ENCODE measurements at regions not wholly inside any gene's neighbourhood (a gene's known extent, or its start where the extent isn't known, plus 50 kb on each side); places are given as distances from the start of the nearest gene placed in this dataset.
A peak's percentile ranks its signal among the peaks of the same experiment; 100 is the strongest.
"Not testable (repeated sequence)": the region's sequence is repeated elsewhere in the genome, so short reads cannot be mapped to it uniquely, and the experiment has no call there.

DNA sequence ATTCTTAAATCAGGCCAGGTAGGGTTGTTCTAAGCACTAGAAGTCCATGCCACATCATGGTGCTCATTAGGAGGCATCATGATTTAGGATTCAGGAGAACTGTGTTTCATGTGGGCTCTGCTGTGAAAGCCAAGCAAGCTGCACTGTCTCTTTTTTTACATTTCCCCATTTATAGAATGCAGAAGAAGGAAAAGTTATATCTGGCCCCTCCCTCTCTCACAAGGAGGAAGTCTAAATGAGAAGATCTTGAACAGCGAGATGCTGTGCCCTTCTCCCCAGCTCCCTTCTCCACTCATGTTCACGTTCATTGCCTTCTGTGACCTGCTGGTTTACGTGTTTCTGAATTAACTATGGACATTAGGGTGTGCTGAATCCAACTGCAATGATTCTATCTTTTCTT is 178.5 kb upstream of the RASGRP1 start:
- no peak for DNase-seq (ENCODE audit: low read depth in 2 of 2)

DNA sequence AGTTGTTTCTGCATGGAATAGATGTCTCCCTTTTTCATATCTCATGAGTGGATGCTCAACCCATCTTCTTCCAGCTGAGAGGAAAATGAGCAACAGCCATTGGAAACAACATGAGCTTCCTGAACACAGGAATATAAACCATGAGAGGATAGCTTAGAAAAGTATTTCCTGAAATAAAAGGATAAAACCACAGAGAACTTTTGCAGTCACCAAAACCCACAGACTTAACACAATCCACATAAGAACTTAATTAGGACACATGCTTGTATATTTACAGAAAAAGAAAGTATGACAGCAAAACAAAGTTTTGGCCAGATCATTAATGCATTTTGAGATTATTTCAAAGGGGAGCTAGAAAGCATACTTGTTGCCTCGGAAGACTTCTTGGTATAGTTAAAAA is 180.5 kb upstream of the RASGRP1 start:
- DNase-seq (ENCODE audit: low read depth in 2 of 2): peak; percentile 91 to 92

DNA sequence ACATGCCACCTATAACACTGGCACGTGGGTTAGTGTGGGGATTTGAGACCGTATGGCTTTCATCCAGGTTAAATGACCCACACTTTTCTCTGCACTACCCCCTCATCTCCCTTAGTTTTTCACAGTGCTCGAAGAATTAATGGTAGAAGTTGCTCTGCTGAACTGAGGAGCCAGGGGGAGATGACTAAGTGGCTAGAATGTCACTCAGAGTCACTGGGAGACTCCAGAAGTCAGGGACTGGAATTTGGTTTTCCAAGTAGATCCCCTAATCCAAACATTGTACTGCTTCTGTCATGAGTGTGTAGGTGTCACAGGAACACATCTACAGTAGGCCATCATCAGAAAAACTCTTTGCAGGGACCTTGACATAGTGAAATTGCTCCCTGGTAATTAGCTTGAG is 181.0 kb upstream of the RASGRP1 start:
- DNase-seq (ENCODE audit: low read depth in 2 of 2): no peak

DNA sequence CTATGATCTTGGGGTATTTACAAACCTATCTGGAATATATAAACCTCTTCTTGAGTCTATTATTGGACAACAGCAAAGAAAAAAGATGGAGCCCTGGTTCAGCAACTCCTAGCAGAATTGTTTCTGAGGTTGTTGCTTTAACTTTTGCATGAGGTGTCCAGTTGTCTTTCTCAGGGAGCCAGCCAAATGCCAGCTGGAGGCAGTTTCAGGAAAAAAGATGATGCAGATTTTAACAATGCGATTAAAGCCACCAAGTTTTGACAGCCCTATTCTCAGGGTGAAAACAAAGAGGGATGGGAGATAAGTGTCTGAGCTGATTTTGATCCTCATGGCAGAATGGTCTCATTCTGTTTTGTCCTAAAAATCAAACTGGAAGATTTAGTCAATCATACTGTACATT is 181.6 kb upstream of the RASGRP1 start:
- DNase-seq (ENCODE audit: low read depth in 2 of 2): no peak

DNA sequence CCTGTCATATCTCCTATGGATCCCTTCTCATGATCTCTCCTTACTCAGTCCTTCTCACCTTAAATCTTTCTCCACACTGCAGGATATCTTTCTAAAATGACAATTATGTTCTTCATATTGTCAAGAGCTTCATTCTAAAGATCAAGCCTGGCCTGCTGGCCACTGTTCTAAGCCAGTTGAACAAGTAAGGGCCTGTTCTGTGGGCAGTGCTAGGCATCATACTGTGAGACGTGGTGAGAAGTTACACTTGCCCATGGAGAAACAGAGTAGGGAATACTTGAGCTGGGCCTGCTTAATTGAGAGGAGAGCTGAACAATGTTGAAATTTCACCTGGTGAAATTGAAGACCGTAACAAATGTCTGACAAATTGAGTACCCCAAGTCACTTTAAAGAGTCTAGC is 184.1 kb upstream of the RASGRP1 start:
- DNase-seq (ENCODE audit: low read depth in 2 of 2): no peak

DNA sequence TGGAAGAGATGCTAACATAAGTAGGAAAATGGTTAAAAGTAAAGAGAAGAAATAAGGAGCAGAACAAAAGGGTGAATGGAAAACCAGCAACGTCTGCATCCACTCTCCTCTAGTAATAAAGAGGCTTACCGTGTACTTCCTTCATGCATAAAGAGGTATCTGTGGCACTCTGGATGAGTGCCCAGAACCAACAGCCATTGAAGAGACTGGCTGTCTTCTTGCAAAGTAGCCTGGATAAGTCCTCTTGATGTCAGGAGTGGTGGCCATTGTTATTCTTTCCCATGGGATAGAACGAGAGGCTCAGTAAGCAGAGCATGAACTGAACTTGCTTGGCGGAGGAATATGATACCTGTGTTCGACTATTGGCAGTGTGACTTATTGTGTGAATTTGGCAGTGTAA is 186.2 kb upstream of the RASGRP1 start:
- no peak for DNase-seq (ENCODE audit: low read depth in 2 of 2)

DNA sequence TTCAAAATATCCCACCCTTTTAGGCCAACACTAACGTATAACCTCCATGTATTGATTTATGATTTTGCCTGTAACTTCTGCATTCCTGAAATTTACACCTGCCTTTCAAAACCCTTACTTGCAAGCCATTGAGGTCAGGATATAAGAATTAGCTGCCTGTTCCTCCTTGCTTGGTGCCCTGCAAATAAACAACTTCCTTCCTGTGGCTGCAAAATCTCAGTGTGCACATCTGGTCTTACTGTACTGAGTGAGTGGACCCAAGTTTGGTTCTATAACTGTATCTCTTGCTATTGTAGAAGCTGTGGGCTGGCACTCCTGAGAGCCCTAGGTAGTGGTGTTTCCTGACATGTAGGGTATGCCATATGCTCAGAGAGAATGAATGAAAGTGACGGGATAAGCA is 191.1 kb upstream of the RASGRP1 start:
- no peak for DNase-seq (ENCODE audit: low read depth in 2 of 2)

DNA sequence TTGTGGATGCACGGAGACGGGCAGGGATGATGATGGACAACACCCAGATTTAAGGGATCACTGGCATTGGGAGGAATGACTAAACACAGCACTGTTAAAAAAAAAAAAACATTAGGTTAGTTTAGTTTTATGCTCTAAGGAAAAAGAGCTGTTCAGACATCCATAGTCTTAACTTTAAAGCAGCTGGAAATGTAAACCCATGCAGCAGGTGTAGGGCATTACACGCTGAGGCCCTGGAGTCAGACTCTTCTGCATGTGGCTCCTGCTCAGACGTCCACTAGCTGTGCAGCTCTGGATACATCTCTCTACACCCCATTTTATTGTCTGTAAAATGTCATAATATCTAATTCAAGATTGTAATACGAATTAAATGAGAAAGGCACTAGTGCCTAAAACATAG is 191.8 kb upstream of the RASGRP1 start:
- no peak for DNase-seq (ENCODE audit: low read depth in 2 of 2)

DNA sequence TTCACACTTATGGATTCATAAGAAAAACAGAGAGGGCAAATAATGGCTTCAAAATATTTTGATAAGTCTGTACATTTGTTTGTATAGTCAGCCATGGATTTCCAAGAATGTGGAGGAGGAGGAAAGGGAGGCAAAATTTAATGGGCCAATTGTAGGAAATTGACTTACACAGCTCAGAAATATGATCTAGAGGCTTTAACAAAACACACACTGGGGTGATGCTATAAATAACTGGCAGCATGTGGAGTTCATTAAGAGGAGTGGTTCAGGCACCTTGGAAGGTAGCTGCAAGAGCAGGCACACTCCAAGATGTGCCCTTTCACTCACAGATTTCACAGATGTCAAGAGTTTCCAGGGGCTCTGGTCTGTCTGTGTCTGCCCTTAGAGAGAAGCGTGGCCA is 193.4 kb upstream of the RASGRP1 start:
- DNase-seq (ENCODE audit: low read depth in 2 of 2): peak; percentile 90

DNA sequence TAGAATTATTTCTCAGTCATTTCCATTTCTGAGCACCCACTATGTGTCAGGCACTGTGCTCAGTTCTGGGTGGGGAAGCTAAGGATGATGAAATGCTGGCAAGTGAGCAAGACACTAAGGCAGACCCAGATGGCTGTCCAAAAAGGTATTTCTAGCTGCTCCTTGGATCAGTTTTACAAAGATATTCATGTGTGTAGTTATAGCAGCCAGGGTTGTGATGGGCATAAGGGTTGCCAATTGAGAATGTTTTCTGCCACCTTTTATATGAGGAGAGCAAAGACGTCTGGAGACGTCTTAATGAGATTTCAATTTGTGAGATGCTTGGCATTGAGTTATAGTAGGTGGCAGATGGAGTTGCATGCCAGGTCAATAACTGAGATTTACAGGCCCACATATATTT is 197.1 kb upstream of the RASGRP1 start:
- no peak for DNase-seq (ENCODE audit: low read depth in 2 of 2)

DNA sequence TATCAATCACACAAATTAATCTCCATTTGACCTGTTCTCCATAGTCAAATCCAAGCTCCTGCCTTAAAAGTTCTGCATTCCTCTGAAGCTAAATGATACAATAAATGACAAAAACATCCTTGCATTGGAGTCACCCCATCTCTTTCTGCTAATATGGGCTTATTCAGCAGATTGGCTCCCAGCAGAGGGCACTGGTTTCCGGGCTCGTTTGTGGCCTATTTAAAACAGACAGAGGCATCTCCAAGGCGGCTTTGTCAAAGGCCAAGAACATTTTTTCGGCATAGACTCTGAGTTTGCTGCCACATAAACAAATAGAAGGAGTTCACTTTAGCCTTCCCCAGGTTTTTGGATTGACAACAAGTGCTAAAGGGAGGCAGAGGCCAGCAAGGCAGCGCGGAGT is 204.4 kb upstream of the RASGRP1 start:
- peak in 1 of 2 experiments; percentile 20 for DNase-seq (ENCODE audit: low read depth in 2 of 2)

DNA sequence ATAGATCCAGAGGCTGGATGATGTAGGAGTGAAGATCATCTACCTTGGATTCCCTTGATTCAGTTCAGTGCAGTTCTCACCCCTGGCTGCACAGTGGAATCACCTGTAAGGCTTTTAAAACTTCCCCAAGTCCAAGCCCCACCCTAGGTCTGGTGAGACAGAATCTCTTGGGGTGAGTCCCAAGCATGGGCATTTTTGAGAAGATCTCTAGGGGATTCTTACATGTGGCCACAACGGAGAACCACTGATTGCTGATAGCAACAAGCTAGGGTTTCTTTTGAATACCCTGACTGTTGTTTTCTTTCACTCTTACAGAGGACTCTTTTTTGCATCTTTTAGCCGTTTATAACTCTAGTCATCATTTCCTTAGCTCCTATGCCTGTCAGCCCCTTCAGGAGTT is 204.9 kb upstream of the RASGRP1 start:
- no peak for DNase-seq (ENCODE audit: low read depth in 2 of 2)

DNA sequence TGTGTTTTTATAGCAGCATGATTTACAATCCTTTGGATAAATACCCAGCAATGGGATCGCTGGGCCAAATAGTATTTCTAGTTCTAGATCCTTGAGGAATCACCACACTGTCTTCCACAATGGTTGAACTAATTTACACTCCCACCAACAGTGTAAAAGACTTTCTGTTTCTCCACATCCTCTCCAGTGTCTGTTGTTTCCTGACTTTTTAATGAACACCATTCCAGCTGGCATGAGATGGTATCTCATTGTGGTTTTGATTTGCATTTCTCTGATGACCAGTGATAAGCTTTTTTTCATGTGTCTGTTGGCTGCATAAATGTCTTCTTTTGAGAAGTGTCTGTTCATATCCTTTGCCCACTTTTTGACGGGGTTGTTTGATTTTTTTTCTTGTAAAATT is 209.5 kb upstream of the RASGRP1 start:
- not testable (repeated sequence) for DNase-seq (ENCODE audit: low read depth in 2 of 2)

DNA sequence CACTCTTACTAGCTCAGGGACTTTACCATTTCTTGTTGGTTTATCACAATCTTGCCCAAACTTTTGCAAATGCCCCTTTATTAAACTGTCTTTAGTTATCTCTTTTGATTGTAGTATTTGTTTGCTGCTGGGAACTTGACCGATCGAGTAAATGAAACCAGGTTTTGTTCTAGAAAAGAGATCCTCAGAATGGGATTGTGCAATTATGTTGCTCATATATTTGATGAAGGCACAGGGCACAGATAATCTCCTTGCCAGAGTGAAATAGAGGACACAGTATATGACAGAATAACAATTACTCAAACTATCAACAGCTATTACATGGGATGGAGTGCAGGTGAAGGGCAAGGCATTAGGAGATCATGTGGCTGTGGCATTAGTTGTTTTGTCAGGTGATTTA is 216.6 kb upstream of the RASGRP1 start:
- no peak for DNase-seq (ENCODE audit: low read depth in 2 of 2)

DNA sequence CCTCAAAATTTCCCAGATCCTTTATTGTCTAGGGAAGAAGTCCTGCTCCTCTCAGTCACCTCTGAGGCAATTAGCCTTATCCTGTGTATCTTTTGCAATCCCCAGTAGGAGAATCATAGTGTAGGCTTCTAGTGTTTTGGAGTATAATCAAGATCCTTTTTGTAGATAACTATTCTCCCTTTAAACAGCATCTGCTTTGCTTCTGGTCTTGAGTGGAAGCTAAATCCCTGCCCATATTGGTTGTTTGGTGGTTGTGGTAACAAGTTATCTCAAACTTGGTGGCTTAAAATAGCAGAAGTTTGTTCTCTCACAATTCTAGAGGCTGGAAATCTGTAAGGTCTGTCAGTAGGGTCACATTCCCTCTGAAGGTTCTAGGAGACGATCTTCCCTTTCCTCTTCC is 217.5 kb upstream of the RASGRP1 start:
- DNase-seq (ENCODE audit: low read depth in 2 of 2): no peak

DNA sequence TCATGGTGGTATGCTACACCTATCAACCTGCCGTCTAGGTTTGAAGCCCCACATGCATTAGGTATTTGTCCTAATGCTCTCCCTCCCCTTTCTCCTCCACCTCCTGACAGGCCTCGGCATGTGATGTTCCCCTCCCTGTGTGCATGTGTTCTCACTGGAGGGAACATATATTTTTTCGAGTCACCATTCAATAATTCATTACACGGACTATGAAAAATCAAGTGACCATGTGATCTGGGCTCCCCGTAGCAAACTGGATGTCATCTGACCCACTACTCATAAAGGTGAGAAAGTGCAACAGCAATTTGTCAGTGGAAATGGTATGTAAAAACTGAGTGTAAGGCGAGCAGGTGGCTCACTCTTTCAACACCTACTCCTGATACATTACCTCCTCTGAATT is 224.3 kb upstream of the RASGRP1 start:
- DNase-seq (ENCODE audit: low read depth in 2 of 2): no peak

DNA sequence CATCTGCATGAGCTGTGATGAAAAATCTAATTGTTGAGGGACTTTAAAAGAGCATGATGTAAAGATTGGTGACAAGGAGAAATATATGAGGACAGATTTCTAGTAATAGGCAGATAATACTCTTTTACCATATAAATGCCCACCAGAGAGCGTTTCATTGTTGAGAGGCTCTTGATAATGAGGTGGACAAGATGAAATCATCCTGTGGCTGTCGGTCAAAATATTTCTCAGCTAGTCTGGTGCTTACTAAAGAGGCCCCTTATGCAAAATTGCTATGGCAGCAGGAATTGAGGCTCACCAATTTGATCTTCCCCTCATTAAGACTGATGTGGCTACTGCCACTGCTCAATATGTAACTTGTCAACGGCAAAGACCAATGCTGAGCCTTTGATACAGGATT is 225.0 kb upstream of the RASGRP1 start:
- no peak for DNase-seq (ENCODE audit: low read depth in 2 of 2)

DNA sequence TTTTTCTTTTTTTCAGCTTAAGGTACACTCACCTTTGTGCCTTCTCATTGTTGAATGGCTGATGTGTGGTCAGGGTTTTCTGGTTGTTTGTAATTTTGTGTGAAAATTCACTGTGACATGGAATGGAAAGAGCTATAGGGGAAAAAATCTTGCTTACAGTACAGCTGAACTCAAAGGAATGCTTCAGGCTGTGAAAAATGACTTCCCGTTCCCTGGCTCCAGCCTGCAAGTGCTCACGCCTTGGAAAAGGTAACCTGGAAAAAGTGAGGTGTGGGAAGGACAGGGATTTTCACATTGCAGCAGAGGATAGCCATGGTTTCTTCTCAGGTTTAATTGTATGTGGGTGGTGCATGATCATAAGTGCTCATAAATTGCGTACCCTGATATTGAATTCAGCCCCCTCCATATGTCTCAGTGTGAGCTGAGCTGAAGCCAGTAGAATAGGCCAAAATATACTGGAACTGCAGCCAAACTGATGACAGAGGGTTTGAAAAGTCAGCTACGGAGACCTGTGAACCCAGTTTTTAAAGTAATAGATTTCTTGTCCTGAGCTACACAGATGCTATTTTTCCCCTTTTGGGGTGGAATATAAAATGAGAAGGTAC is 228.7 kb upstream of the RASGRP1 start:
- no peak for DNase-seq (ENCODE audit: low read depth in 2 of 2)

DNA sequence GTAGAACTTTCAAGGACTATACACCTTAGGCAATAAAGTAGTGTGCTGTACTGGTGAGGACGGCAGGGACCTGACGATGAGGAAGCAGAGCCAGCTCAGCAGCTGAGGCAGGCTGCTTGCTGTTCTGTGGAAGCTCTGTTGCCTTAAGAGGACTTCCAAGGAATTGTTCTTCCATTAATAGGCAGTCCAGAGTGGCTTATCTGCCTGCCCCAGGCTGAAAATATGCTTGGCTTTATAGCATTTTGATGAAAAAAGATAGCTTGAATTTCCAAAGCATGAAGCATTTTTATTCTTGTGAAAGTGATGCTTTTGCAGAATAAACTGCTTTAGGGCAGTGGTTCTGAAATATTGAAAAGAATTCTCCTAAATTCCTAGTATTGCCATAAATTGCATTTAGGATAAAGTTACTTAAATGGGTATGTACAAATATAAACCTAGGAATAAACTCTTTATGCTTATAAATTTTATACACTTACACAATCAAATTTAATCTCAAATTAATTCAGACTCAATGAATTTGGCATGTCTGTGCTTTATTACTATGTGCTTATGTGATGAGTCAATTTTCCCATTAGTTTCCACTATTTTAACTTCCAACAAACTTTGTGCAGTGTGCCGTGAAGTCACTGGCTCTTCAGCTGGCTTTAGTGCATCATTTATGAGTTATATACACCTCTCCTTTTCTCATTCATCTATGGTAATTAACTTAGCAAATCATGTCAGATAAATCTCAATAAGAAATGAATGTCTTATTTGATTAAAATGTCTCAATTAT is 231.0 kb upstream of the RASGRP1 start:
- no peak for DNase-seq (ENCODE audit: low read depth in 2 of 2)

DNA sequence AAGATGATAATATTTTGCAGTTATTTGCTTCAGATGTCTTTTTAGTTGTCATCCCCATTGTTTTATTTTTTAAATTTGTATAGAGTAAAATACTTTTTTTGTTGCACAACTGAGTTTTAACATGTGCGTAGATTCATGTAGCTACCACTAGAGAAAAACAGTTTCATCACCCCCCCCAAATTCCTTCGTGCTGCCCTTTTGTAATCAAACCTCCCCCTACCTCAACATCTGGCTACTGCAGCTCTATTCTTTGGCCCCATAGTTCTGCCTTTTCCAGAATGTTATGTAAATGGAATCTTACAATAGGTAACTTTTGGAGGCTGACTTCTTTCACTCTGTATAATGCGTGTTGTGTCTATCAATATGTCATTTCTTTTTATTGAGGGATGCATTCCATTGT is 232.0 kb upstream of the RASGRP1 start:
- no peak for DNase-seq (ENCODE audit: low read depth in 2 of 2)

DNA sequence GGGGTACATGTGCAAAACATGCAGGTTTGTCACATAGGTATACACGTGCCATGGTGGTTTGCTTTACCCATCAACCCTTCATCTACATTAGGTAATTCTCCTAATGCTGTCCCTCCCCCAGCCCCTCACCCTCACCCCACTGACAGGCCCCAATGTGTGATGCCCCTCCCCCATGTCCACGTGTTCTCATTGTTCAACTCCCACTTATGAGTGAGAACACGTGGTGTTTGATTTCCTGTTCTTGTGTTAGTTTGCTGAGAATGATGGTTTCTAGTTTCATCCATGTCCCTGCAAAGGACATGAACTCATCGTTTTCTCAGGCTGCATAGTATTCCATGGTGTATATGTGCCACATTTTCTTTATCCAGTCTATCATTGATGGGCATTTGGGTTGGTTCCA is 232.9 kb upstream of the RASGRP1 start:
- DNase-seq (ENCODE audit: low read depth in 2 of 2): not testable (repeated sequence)

DNA sequence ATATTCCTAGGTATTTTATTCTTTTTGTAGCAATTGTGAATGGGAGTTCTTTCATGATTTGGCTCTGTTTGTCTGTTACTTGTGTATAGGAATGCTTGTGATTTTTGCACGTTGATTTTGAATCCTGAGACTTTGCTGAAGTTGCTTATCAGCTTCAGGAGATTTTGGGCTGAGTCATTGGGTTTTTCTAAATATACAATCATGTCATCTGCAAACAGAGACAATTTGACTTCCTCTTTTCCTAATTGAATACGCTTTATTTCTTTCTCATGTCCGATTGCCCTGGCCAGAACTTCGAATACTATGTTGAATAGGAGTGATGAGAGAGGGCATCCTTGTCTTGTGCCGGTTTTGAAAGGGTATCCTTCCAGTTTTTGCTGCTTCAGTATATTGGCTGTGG is 234.6 kb upstream of the RASGRP1 start:
- not testable (repeated sequence) for DNase-seq (ENCODE audit: low read depth in 2 of 2)

DNA sequence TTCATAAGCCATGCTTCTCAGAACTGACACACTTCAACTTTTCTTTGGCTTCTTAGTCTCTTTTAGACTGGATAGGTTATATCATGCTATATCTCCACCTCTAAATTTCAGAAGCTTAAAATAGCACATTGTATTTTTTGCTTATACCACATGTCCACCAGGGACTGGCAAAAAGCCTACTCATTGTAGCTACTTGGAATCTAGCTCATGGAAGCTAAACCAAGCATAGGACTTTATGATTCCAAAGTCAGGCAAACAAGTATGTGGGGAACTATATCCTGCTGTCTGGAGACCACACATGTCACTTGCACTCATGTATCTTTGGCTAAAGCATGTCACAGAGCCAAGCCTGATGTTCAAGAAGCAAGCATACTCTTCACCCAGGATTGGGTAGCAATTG is 245.0 kb upstream of the RASGRP1 start:
- peak in 1 of 2 experiments; percentile 39 for DNase-seq (ENCODE audit: low read depth in 2 of 2)

DNA sequence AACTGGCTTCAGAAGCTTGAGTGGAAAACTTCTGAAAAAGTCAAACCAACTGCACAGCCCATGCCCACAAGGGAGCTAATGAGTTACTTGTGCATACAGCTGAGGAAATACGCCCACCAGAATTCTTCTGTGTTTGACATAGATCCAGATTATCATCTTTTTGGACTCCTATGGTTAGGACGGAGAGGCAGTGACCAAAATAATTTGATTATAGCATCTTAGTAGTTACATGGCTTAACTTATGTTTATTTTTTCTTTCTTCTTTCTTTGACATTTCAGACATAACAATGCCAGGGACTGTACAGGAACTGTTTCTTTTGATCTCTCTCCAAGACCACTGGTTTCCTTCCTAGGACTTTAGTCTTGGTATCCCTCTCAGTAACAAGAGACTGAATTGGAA is 246.1 kb upstream of the RASGRP1 start:
- DNase-seq (ENCODE audit: low read depth in 2 of 2): no peak

Measured in fibroblast of skin of left quadriceps (primary cell).